ENCODE measurements at regions not wholly inside any gene's neighbourhood (a gene's known extent, or its start where the extent isn't known, plus 50 kb on each side); places are given as distances from the start of the nearest gene placed in this dataset.
"Not testable (repeated sequence)": the region's sequence is repeated elsewhere in the genome, so short reads cannot be mapped to it uniquely, and the experiment has no call there.

- in situ Hi-C loops (cut with HindIII; ENCODE audit: low sequenced_read_pairs) = no loop called here
Measured at GRCh38 chrX:102784550-102784949, 64.0 kb downstream of the GPRASP3 start.

GRCh38 chrX:102787283-102787682, 66.7 kb downstream of the GPRASP3 start:
- in situ Hi-C loops (cut with HindIII; ENCODE audit: low sequenced_read_pairs) = no loop called here

- in situ Hi-C loops (cut with HindIII; ENCODE audit: low sequenced_read_pairs) = no loop called here
Measured at GRCh38 chrX:102808336-102808735, 87.8 kb downstream of the GPRASP3 start.

- in situ Hi-C loops (cut with HindIII; ENCODE audit: low sequenced_read_pairs) = not testable (repeated sequence)
Measured at GRCh38 chrX:102818269-102818668, 97.7 kb downstream of the GPRASP3 start.

- in situ Hi-C loops (cut with HindIII; ENCODE audit: low sequenced_read_pairs) = loop anchor here (25.0 kb wide), 1 partner anchor 95 kb away; no protein-coding TSS in a partner anchor
Measured at GRCh38 chrX:102832661-102833060, 104.4 kb upstream of the RAB40AL start.

GRCh38 chrX:102833136-102833535, 103.9 kb upstream of the RAB40AL start:
- in situ Hi-C loops (cut with HindIII; ENCODE audit: low sequenced_read_pairs) = loop anchor here (25.0 kb wide), 1 partner anchor 96 kb away; no protein-coding TSS in a partner anchor

GRCh38 chrX:102835504-102836146, 101.4 kb upstream of the RAB40AL start:
- in situ Hi-C loops (cut with HindIII; ENCODE audit: low sequenced_read_pairs) = loop anchor here (25.0 kb wide), 1 partner anchor 98 kb away; no protein-coding TSS in a partner anchor

GRCh38 chrX:102837847-102838246, 99.2 kb upstream of the RAB40AL start:
- in situ Hi-C loops (cut with HindIII; ENCODE audit: low sequenced_read_pairs) = loop anchor here (25.0 kb wide), 1 partner anchor 101 kb away; no protein-coding TSS in a partner anchor

GRCh38 chrX:102840871-102841705, 96.0 kb upstream of the RAB40AL start:
- in situ Hi-C loops (cut with HindIII; ENCODE audit: low sequenced_read_pairs) = loop anchor here (25.0 kb wide), 1 partner anchor 104 kb away; no protein-coding TSS in a partner anchor

GRCh38 chrX:102841706-102842003, 95.4 kb upstream of the RAB40AL start:
- in situ Hi-C loops (cut with HindIII; ENCODE audit: low sequenced_read_pairs) = loop anchor here (25.0 kb wide), 1 partner anchor 104 kb away; no protein-coding TSS in a partner anchor

- in situ Hi-C loops (cut with HindIII; ENCODE audit: low sequenced_read_pairs) = loop anchor here (25.0 kb wide), 1 partner anchor 108 kb away; no protein-coding TSS in a partner anchor
Measured at GRCh38 chrX:102845020-102845419, 92.1 kb upstream of the RAB40AL start.

GRCh38 chrX:102846544-102847236, 90.4 kb upstream of the RAB40AL start:
- in situ Hi-C loops (cut with HindIII; ENCODE audit: low sequenced_read_pairs) = loop anchor here (25.0 kb wide), 1 partner anchor 109 kb away; no protein-coding TSS in a partner anchor

- in situ Hi-C loops (cut with HindIII; ENCODE audit: low sequenced_read_pairs) = loop anchor here (25.0 kb wide), 1 partner anchor 110 kb away; no protein-coding TSS in a partner anchor
Measured at GRCh38 chrX:102847362-102847761, 89.7 kb upstream of the RAB40AL start.

GRCh38 chrX:102849396-102849795, 87.7 kb upstream of the RAB40AL start:
- in situ Hi-C loops (cut with HindIII; ENCODE audit: low sequenced_read_pairs) = loop anchor here (25.0 kb wide), 1 partner anchor 112 kb away; no protein-coding TSS in a partner anchor

GRCh38 chrX:102858826-102859549, 78.1 kb upstream of the RAB40AL start:
- in situ Hi-C loops (cut with HindIII; ENCODE audit: low sequenced_read_pairs) = not testable (repeated sequence)

- in situ Hi-C loops (cut with HindIII; ENCODE audit: low sequenced_read_pairs) = no loop called here
Measured at GRCh38 chrX:102859550-102859871, 77.6 kb upstream of the RAB40AL start.

- in situ Hi-C loops (cut with HindIII; ENCODE audit: low sequenced_read_pairs) = no loop called here
Measured at GRCh38 chrX:102860235-102860634, 76.8 kb upstream of the RAB40AL start.

GRCh38 chrX:102863735-102864134, 73.3 kb upstream of the RAB40AL start:
- in situ Hi-C loops (cut with HindIII; ENCODE audit: low sequenced_read_pairs) = no loop called here

GRCh38 chrX:102866981-102867656, 70.0 kb upstream of the RAB40AL start:
- in situ Hi-C loops (cut with HindIII; ENCODE audit: low sequenced_read_pairs) = no loop called here

GRCh38 chrX:102883491-102883890, 53.6 kb upstream of the RAB40AL start:
- in situ Hi-C loops (cut with HindIII; ENCODE audit: low sequenced_read_pairs) = no loop called here

All from endothelial cell of hepatic sinusoid (primary cell).